A673 (cell line): ENCODE measurements at regions not wholly inside any gene's neighbourhood (a gene's known extent, or its start where the extent isn't known, plus 50 kb on each side); places are given as distances from the start of the nearest gene placed in this dataset.
"Not testable (repeated sequence)": the region's sequence is repeated elsewhere in the genome, so short reads cannot be mapped to it uniquely, and the experiment has no call there.

Source experiments
- BruUV-seq: library from RNA; stranded (reverse); fragments of 400-500 nt; replicated peaks from 2 replicates; lab custom pipeline; 2021; lab: Mats Ljungman, UMichigan
- CTCF ChIA-PET: fragments of 300-600 bp; sonication (Branson Sonifier 250); formaldehyde crosslinking; loops from one replicate; lab custom pipeline; 2022; ENCODE audit warnings: antibody characterized with exemption; lab: Charles Lee
- POLR2A ChIA-PET: fragments of 300-600 bp; sonication (Branson Sonifier 250); formaldehyde crosslinking; loops from one replicate; lab custom pipeline; 2022; ENCODE audit warnings: antibody characterized with exemption; ENCODE audit not compliant: low non-redundant PET; lab: Charles Lee
- DNase-seq: peaks from one replicate; pipeline ENCODE4 v3.0.0-alpha.2; 2015; ENCODE audit warnings: low spot score
- H3K27ac ChIP-seq: fragments of 200-600 bp; sonication (generic); 2 replicates; pipeline ENCODE4 v1.5.1; 2016; ENCODE audit warnings: mixed run types, low read depth, mild to moderate bottlenecking, mixed read lengths, antibody characterized with exemption, low read length; ENCODE audit not compliant: poor library complexity, severe bottlenecking
- H3K27me3 ChIP-seq: fragments of 200-600 bp; sonication (generic); replicated peaks from 2 replicates; pipeline ENCODE4 v1.6.1; 2017; ENCODE audit warnings: mixed run types, low read depth, mild to moderate bottlenecking, mixed read lengths, antibody characterized with exemption, low read length; ENCODE audit not compliant: insufficient read depth, poor library complexity
- H3K36me3 ChIP-seq: fragments of 200-600 bp; sonication (generic); 2 replicates; pipeline ENCODE4 v1.6.1; 2016; ENCODE audit warnings: mixed run types, mild to moderate bottlenecking, mixed read lengths, antibody characterized with exemption, low read length; ENCODE audit not compliant: insufficient read depth, poor library complexity, severe bottlenecking
- H3K4me1 ChIP-seq: fragments of 200-600 bp; sonication (generic); 2 replicates; pipeline ENCODE4 v1.6.1; 2017; ENCODE audit warnings: mixed run types, mild to moderate bottlenecking, mixed read lengths, antibody characterized with exemption, low read length; ENCODE audit not compliant: insufficient read depth, poor library complexity, severe bottlenecking
- H3K4me3 ChIP-seq: fragments of 200-600 bp; sonication (generic); 2 replicates; pipeline ENCODE4 v1.5.1; 2016; ENCODE audit warnings: low read depth, mixed run types, mild to moderate bottlenecking, mixed read lengths, low read length; ENCODE audit not compliant: poor library complexity, severe bottlenecking
- H3K9me3 ChIP-seq: fragments of 200-600 bp; sonication (generic); 2 replicates; pipeline ENCODE4 v1.6.1; 2016; ENCODE audit warnings: mixed run types, low read depth, mild to moderate bottlenecking, mixed read lengths, antibody characterized with exemption, low read length; ENCODE audit not compliant: poor library complexity, severe bottlenecking
- intact Hi-C: fragments of 100-400 bp; cut with micrococcal nuclease; formaldehyde crosslinking; loops from one replicate; pipeline ENCODE4 v1.10.0; 2022; ENCODE audit not compliant: unreplicated experiment

DNA sequence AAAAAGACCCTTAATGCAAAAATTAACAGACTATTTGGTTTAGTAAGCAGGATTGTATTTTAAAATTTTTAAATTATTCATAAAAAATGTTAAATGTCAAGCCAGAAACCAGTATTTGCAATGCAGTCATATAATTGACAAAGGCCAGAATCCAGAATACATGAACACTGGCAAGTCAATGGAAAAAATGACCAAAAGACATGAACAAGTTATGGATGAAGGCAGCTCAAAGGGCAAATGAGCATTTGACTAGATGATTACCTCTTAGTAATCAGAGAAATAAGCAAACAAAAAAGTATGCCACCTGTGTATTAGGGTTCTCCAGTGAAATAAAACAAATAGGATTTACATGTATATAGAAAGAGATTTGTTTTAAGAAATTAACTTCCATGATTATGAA lies 80.9 kb upstream of the PLGLB2 start:
- H3K4me1 ChIP-seq, intact Hi-C loops, H3K36me3 ChIP-seq, H3K4me3 ChIP-seq, H3K27me3 ChIP-seq, H3K9me3 ChIP-seq, DNase-seq, BruUV-seq, CTCF ChIA-PET, H3K27ac ChIP-seq, POLR2A ChIA-PET: not testable (repeated sequence)

DNA sequence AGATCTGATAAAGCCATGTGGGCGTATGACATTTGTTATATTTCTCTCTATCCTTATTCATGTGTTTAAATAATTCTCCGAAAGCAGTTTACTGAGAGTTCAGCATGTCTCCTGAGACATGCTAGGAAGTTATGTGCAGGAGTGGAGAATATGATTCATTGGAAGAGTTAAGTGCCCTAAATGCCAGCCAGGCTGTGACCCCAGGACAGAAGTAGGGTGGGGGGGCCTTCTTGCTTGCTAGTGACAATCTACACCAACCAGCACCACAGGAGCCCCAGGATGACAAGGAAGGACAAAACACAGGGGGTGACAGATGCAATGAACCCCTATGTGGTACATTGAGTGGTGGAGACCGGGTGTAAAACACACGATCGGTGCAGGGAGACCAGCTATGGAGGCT lies 79.5 kb upstream of the PLGLB2 start:
- H3K4me3 ChIP-seq, H3K4me1 ChIP-seq, H3K9me3 ChIP-seq, DNase-seq, H3K36me3 ChIP-seq, CTCF ChIA-PET, H3K27me3 ChIP-seq, BruUV-seq, POLR2A ChIA-PET, H3K27ac ChIP-seq, intact Hi-C loops: not testable (repeated sequence)

DNA sequence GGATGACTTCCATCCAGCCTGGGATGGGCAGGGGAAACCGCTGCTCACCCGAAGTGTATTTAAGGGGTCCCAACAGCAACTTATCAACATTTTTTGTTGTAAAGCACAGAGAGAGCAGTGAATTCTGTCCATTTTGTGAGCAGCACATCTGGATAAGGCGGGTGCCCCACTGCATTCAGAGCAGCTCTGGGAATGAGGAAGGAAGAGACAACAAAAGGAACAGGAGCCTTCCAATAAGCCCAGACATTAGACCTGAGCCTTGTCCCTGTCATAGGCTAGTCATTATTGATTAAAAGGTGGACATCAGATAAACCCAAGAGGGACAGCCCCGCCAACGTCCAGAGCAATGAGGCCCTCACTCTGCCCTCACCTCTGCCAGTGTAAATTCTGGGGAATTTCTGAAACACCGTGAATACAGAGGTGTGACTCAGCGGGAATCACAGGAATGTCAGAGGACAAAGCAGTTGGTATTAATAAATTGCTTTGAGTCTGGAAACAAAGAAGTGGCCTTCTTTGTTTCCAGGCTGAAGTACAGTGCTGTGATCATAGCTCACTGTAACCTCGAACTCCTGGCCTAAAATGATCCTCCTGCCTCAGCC lies 78.2 kb upstream of the PLGLB2 start:
- H3K4me1 ChIP-seq, H3K9me3 ChIP-seq, H3K36me3 ChIP-seq, CTCF ChIA-PET, BruUV-seq, intact Hi-C loops, H3K27me3 ChIP-seq, H3K4me3 ChIP-seq, H3K27ac ChIP-seq, DNase-seq, POLR2A ChIA-PET: not testable (repeated sequence)

DNA sequence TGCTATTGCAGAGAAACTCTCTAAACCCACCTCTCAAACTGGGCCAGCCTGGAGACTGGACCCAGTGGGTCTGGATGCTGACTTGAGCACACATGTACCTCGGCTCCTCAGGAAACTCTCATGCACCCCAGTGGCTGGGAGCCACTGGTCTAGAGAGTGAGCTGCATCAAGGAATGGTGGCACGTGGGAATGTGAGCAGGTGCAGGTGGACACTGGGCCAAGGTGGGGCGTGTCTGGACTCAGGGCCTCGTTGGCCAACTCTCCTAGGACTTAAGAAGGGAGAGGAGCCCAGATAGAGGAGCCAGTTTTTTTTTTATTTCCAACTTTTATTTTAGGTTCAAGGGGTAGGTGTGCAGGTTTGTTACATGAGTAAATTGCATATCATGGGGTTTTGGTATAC lies 75.5 kb upstream of the PLGLB2 start:
- CTCF ChIA-PET, POLR2A ChIA-PET, BruUV-seq: not testable (repeated sequence)

DNA sequence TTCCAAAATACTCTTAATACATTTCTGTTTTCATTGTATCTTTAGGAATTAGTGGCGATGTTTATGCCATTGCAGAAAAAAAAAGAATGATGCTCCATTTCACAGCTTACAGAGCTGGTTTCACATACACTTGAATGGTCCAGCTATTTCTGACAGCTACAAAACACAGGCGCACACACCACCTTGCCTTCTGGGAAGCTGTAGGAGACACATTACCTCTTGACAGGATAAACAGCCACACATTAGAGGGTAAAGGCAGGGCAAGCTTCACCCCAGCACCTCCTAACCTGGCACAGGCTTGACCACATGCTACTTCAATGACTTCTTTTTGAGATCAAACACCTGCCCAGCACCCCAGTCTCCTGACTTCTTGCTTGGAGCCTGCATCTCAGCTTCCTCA lies 73.2 kb upstream of the PLGLB2 start:
- intact Hi-C loops, H3K4me3 ChIP-seq, DNase-seq, POLR2A ChIA-PET, H3K27me3 ChIP-seq, H3K4me1 ChIP-seq, CTCF ChIA-PET, H3K9me3 ChIP-seq, H3K27ac ChIP-seq, BruUV-seq, H3K36me3 ChIP-seq: not testable (repeated sequence)

More for the DNA sequence above, 75.5 kb upstream of the PLGLB2 start:
- H3K9me3 ChIP-seq, H3K27ac ChIP-seq, intact Hi-C loops, DNase-seq, H3K36me3 ChIP-seq, H3K27me3 ChIP-seq, H3K4me1 ChIP-seq, H3K4me3 ChIP-seq: not testable (repeated sequence)

DNA sequence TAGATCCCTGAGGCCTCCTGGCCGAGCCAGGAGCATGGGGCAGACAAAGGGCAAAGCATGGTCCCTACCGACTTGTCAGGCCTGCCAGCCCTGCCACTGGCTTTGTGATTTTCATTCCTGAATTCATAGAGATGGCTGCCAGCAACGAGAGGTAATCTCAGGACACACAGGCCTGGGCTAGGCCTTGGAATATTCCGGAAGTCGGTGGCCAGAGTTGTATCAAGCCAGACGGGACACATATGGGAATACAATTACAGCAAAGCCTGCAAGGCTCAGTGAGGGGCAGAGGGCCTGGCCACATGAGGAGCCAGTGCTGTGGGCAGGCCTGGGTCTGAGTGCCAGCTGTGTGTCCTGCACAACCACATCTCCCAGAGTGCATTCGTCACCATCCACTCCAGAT lies 72.4 kb upstream of the PLGLB2 start:
- intact Hi-C loops, CTCF ChIA-PET, H3K36me3 ChIP-seq, BruUV-seq, H3K27ac ChIP-seq, H3K4me1 ChIP-seq, H3K4me3 ChIP-seq, POLR2A ChIA-PET, H3K27me3 ChIP-seq, DNase-seq, H3K9me3 ChIP-seq: not testable (repeated sequence)

DNA sequence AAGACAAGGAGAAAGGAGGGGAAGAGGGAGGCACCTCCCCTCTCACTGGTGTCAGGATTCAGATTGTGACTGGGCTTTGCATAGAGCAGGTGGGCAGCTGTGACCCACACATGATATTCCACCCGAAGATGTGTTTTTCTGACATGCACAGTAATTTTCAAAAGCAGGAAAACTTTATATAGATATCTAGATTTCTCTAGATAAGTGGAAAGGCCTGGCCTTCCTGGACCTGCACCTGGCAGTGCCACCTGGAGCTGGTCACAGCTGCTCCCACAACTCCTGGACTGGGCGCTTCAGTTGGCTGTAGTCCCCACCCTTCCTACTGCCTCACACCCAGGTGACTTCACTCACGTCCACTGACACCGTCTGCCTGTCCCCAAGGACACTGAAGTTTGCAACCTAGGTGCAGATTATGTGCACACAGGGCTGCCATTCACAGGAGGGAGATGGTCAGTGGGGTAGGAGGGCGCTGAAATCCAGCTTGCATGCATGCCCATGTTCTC lies 70.4 kb upstream of the PLGLB2 start:
- DNase-seq, POLR2A ChIA-PET, CTCF ChIA-PET, H3K9me3 ChIP-seq, H3K36me3 ChIP-seq, intact Hi-C loops, H3K4me3 ChIP-seq, BruUV-seq, H3K27ac ChIP-seq, H3K27me3 ChIP-seq, H3K4me1 ChIP-seq: not testable (repeated sequence)

DNA sequence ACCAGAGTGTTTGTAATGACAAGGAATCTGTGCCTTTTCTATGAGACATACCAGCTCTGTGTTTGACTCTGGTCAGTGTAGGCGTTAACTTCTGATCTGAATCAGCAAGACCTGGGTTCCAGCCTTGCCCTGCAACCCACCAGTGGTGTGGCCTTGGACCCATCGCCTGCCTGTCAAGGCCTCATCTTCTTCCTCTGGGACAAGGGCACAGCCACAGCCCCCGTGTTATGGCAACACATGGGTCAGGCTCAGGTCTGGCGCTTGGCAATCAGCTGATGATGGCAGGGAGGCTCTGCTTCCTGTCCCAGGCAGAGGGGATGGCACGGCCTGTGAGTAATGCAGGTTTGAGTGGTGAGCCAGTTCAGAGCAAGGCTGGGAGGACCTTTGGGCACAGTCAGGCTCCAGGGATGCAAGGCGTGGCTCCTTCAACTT lies 69.1 kb upstream of the PLGLB2 start:
- DNase-seq, H3K27ac ChIP-seq, H3K4me3 ChIP-seq, CTCF ChIA-PET, H3K4me1 ChIP-seq, H3K27me3 ChIP-seq, intact Hi-C loops, BruUV-seq, H3K9me3 ChIP-seq, H3K36me3 ChIP-seq, POLR2A ChIA-PET: not testable (repeated sequence)
